Stomach (tissue), 4 donors: ENCODE measurements at regions not wholly inside any gene's neighbourhood (a gene's known extent, or its start where the extent isn't known, plus 50 kb on each side); places are given as distances from the start of the nearest gene placed in this dataset.

Source experiments
- POLR2A ChIP-seq, 4 donors: fragments of 450-650 bp; IDR thresholded peaks; one replicate each; pipeline ENCODE4 v1.6.1; 2016; ENCODE audit warnings: antibody characterized with exemption in 4 of 4, control low read depth in 2 of 4, mild to moderate bottlenecking in 1 of 4, moderate library complexity in 1 of 4
- TF ChIP-seq, protein P1 (sequence below), 7 experiments: fragments of 450-650 bp in 4 of 7; fragments of 200-600 bp in 3 of 7; sonication (generic) in 3 of 7; IDR thresholded peaks; one replicate each; pipeline ENCODE4 v1.5.1; 2016 to 2019; ENCODE audit warnings: antibody characterized with exemption in 7 of 7, control low read depth in 2 of 7, mild to moderate bottlenecking in 1 of 7

DNA sequence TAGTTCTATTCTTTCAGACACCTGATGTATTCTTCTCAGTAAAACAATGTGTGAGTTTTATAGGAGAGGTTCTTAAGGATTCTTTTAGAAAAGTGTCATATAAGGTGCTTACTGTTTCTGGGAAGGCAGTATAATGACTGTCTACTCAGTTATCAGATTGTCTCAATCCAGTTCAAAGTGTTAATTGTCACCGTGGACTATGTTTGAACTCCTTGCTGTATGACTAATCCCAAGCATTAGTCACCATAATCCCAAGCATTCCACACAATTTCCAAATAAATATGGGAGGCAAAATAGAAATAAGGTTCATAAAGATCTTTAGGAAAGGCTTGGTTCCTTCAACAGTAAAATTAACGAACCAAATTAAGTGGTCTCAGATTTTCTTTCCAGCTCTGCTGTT lies 342.1 kb upstream of the NR5A2 start:
- TF ChIP-seq, protein P1, sequence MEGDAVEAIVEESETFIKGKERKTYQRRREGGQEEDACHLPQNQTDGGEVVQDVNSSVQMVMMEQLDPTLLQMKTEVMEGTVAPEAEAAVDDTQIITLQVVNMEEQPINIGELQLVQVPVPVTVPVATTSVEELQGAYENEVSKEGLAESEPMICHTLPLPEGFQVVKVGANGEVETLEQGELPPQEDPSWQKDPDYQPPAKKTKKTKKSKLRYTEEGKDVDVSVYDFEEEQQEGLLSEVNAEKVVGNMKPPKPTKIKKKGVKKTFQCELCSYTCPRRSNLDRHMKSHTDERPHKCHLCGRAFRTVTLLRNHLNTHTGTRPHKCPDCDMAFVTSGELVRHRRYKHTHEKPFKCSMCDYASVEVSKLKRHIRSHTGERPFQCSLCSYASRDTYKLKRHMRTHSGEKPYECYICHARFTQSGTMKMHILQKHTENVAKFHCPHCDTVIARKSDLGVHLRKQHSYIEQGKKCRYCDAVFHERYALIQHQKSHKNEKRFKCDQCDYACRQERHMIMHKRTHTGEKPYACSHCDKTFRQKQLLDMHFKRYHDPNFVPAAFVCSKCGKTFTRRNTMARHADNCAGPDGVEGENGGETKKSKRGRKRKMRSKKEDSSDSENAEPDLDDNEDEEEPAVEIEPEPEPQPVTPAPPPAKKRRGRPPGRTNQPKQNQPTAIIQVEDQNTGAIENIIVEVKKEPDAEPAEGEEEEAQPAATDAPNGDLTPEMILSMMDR (IDR thresholded peaks at IDR 0.05), result no peak
- TF ChIP-seq POLR2A (IDR thresholded peaks at IDR 0.05), result no peak
